Muscle of leg (tissue), 3 donors: ENCODE measurements at regions not wholly inside any gene's neighbourhood (a gene's known extent, or its start where the extent isn't known, plus 50 kb on each side); places are given as distances from the start of the nearest gene placed in this dataset.
A peak's percentile ranks its signal among the peaks of the same experiment; 100 is the strongest.

Source experiments
- DNase-seq: peaks from one replicate; pipeline ENCODE4 v3.0.0; 2013
- H3K27ac ChIP-seq: one replicate; pipeline ENCODE4 v1.5.1; 2013; ENCODE audit warnings: mild to moderate bottlenecking, low read length, control low read depth
- H3K27me3 ChIP-seq: one replicate; pipeline ENCODE4 v1.6.1; 2013; ENCODE audit warnings: low read length; ENCODE audit not compliant: control insufficient read depth, insufficient read depth
- H3K36me3 ChIP-seq: one replicate; pipeline ENCODE4 v1.6.1; 2013; ENCODE audit warnings: low read length; ENCODE audit not compliant: control insufficient read depth, insufficient read depth
- H3K4me1 ChIP-seq: one replicate; pipeline ENCODE4 v1.6.1; 2013; ENCODE audit warnings: low read length; ENCODE audit not compliant: control insufficient read depth, insufficient read depth
- H3K4me3 ChIP-seq: one replicate; pipeline ENCODE4 v1.5.1; 2013; ENCODE audit warnings: low read length, control low read depth
- H3K9me3 ChIP-seq: replicated peaks from 2 replicates; pipeline ENCODE4 v1.6.1; 2013; ENCODE audit warnings: low read depth, low read length; ENCODE audit not compliant: control insufficient read depth
- WGBS: methylation state at CpG from one replicate; pipeline ENCODE4 v1.1.5; 2013; ENCODE audit warnings: missing lambda C conversion rate; ENCODE audit not compliant: insufficient coverage; 5-methylcytosine and 5-hydroxymethylcytosine counted together

DNA sequence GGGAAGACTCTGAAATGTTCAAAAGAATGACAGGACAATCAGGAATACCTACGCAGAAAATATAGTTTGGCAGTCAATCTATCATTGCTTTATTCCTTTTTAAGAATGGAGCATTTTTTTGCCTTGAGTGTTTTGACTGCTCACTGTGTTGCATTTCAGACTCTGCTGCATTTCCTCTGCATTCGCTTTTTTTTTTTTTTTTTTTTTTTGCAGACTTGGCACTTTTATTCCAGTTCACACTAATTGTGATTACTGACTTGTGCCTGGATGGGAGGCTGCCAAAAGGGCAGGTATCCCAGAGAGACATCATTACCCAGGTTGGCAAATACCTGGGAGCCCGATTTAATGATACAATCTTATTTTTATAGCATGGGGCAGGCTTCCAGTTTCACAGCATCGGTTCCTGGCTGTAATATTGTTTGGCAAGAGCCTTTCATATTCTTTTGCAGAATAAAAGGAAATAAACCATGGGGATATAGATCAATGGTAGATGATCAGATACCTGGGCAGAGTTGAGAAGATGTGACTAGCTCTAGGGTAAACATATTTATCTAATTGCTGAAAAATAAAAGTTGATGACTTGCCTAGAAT is 1132.6 kb downstream of the MAT2B start:
- DNase-seq: no peak
- no peak overlapping the region for H3K27ac ChIP-seq
- no peaks in the 10 kb centered on the region for H3K36me3 ChIP-seq
- no peak overlapping the region for H3K4me3 ChIP-seq
- no peaks in the 10 kb centered on the region for H3K27me3 ChIP-seq
- 40% methylated on average over 1 of the region's 4 CpGs for WGBS
- H3K9me3 ChIP-seq: no peaks in the 10 kb centered on the region
- no peaks in the 10 kb centered on the region for H3K4me1 ChIP-seq

DNA sequence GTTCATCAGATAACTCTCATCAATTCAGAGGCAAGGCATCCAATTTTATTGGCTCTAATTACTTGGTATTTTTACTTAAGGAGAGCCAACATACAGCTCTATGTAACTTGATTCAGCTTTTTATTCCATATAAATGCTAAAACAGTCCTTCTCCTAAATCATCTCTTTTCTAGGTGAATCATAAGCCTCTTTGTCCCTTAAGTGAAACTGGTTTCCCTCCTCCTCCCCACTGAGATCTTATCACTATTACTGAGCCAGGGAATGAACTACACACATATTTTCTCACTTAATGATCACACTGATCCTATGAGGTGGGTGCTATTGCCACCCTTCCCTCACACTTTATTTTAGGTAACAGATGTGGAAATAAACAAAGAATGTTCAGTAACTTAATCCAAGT is 1143.8 kb downstream of the MAT2B start:
- Histone ChIP-seq H3K9me3 (no peaks in the 10 kb centered on the region), H3K27me3 (no peaks in the 10 kb centered on the region), H3K4me3 (no peak overlapping the region), H3K27ac (no peak overlapping the region), H3K36me3 (no peaks in the 10 kb centered on the region), H3K4me1 (no peaks in the 10 kb centered on the region)
- DNase-seq: no peak

DNA sequence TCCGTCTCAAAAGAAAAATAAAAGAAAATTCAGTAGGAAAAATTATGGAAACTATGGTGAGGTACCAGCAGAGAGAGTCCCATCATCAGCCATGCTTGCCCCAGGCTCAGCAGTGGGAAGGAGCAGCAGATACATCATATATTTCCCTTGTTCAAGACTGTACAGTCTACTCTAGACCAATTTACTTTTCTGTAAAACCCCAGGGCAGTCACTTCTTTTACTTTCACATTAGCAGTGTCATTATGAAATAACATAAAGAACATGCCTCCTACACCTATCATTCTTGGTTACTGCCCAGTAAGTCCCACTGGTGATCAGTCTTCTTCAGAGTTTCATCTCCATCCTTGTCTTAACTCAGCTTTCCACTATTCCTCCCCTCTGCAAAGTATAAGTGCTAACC is 1145.0 kb downstream of the MAT2B start:
- no peaks in the 10 kb centered on the region for H3K27me3 ChIP-seq
- H3K36me3 ChIP-seq: no peaks in the 10 kb centered on the region
- WGBS: 100% methylated on average over 1 of the region's 1 CpG
- H3K4me3 ChIP-seq: no peak overlapping the region
- no peak overlapping the region for H3K27ac ChIP-seq
- H3K4me1 ChIP-seq: no peaks in the 10 kb centered on the region
- no peaks in the 10 kb centered on the region for H3K9me3 ChIP-seq
- no peak for DNase-seq

DNA sequence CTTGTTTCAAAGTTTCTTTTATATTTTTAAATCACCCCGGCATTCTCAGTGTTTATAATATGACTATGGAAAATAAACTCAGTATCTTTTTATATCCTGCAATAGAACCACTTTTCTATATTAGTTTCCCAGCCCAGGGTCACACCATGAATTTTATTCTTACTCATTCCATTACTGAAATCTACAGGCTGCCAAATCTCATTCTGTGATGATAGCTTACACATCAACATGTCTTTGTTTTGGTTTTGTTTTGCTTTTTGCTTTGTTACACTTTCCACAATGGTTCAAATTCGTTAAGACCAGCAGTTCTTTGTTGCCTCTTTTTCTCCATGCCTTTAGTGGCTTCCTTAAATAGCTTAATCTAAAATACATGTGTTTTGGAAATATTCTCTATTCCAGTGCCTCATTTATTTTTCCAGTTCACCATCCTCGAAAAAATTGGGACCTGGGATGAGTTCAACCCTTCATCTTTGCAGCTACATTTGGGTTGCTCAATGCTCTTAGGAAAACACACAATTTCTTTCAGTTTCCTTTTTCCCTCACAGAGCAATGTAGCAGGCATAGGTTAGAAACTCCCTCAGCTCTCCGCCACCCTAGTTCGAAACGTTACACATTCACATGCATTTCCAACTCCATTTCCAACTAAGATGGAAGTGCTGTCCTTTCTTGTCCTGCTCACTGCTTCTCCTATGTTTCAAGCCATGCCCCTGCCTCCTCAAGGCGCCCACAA is 1146.3 kb downstream of the MAT2B start:
- DNase-seq: no peak
- no peak overlapping the region for H3K27ac ChIP-seq
- H3K4me3 ChIP-seq: no peak overlapping the region
- no peaks in the 10 kb centered on the region for H3K9me3 ChIP-seq
- no peaks in the 10 kb centered on the region for H3K36me3 ChIP-seq
- 73% methylated on average over 5 of the region's 7 CpGs for WGBS
- no peaks in the 10 kb centered on the region for H3K27me3 ChIP-seq
- H3K4me1 ChIP-seq: no peaks in the 10 kb centered on the region

DNA sequence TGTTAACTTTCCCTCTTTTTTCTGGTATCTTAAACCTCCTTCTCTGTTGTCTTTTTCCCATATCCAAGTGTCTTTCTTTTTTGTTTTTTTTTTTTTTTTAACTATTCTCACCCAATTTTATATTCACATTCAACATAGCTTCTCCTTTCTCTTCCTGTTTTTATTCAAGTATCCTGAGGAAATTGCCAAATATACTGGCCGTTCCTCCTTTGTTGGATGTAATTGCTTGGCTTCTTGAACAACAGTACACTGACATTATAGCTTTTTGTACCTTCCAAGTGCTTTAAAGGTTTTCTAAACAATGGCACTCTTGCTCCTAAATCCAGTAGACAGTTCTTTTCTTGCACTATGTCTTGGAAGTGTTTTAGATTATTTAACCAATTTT is 1146.8 kb downstream of the MAT2B start:
- Histone ChIP-seq H3K4me3 (no peak overlapping the region), H3K4me1 (no peaks in the 10 kb centered on the region), H3K36me3 (no peaks in the 10 kb centered on the region), H3K27me3 (no peaks in the 10 kb centered on the region), H3K27ac (no peak overlapping the region), H3K9me3 (no peaks in the 10 kb centered on the region)
- WGBS: no CpG with 5 or more reads among the region's 1 CpG
- no peak for DNase-seq

DNA sequence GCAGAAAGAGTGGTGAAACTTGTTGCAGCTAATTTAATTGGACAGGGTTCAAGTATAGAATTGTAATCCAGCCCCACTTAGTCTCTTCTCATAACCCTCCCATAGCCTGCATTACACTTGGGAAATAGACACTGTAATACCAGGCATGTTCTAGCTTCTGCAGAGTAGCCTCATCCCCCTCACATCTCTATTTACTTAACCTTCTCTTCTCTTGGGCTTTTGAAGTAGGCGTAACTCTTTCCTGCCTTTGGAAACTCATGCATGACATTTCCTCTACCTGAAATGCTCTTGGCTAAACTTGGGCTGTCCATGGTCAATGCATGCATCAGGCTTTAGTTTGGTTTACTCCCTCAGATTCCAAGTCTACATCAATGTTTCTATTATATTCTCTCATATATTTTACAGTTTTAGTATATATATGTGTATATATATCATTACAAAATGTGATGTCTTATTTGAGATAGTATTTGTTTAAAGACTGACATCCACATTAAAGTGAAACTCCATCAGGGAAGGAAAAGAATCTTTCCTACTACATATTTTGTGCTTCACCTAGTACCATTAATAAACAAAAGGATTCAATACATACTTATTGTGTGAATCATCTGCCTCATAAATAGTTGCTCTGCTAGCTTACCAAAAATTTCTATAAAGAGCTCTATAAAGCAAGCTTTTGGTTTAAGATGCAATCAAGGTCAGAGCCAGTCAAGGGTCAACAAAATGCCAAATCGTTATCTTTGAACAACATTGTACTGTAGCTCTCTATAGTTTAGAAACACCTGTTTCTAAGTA is 1158.0 kb downstream of the MAT2B start:
- Histone ChIP-seq H3K36me3 (no peaks in the 10 kb centered on the region), H3K4me1 (no peaks in the 10 kb centered on the region)
- WGBS: 80% methylated on average over 1 of the region's 2 CpGs

DNA sequence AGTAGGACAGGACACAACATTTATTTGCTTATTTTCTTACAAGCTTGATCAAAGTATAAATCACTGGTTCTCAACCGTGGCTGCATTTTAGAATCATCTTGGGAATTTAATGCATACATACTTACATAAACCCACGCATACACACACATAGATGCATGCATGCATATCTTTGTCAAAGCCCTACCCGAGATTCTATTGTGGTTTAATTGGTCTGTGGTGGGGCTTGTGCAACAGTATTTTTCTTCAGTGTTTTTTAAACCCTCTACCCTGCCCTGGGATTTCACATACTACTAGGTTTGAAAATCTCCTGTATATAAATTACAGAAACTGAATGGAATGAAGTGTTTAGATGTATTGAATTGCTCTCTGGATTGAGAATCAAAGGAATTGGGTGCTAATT is 1166.2 kb downstream of the MAT2B start:
- no CpG with 5 or more reads among the region's 3 CpGs for WGBS
- DNase-seq: no peak
- H3K27ac ChIP-seq: no peak overlapping the region
- H3K9me3 ChIP-seq: no peaks in the 10 kb centered on the region
- no peak overlapping the region for H3K4me3 ChIP-seq
- H3K36me3 ChIP-seq: no peaks in the 10 kb centered on the region
- H3K27me3 ChIP-seq: no peaks in the 10 kb centered on the region
- H3K4me1 ChIP-seq: no peaks in the 10 kb centered on the region

More for the DNA sequence above, 1158.0 kb downstream of the MAT2B start:
- Histone ChIP-seq H3K4me3 (no peak overlapping the region), H3K27ac (no peak overlapping the region), H3K9me3 (no peaks in the 10 kb centered on the region), H3K27me3 (no peaks in the 10 kb centered on the region)
- no peak for DNase-seq

DNA sequence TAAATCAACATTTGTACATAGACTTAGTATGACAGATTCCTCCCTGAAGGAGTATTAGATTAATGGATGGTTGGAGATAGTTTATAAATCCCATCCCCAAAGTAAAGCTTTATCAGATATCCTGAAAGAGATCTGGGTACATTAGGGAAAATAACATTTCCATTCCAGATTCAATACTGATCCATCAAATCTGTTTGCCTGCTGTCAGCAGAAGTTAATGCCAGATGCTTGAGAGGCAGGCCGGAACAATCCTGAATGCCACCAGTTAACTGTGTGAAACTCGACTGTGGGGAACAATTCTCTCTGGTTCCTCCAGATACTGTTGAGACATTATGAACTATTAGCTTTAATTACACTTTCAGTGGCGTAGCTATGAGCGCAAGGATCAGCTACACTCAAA is 1166.8 kb downstream of the MAT2B start:
- Histone ChIP-seq H3K4me1 (no peaks in the 10 kb centered on the region), H3K4me3 (no peak overlapping the region), H3K27me3 (no peaks in the 10 kb centered on the region), H3K36me3 (no peaks in the 10 kb centered on the region), H3K9me3 (no peaks in the 10 kb centered on the region), H3K27ac (no peak overlapping the region)
- WGBS: 40% methylated on average over 1 of the region's 4 CpGs
- no peak for DNase-seq

DNA sequence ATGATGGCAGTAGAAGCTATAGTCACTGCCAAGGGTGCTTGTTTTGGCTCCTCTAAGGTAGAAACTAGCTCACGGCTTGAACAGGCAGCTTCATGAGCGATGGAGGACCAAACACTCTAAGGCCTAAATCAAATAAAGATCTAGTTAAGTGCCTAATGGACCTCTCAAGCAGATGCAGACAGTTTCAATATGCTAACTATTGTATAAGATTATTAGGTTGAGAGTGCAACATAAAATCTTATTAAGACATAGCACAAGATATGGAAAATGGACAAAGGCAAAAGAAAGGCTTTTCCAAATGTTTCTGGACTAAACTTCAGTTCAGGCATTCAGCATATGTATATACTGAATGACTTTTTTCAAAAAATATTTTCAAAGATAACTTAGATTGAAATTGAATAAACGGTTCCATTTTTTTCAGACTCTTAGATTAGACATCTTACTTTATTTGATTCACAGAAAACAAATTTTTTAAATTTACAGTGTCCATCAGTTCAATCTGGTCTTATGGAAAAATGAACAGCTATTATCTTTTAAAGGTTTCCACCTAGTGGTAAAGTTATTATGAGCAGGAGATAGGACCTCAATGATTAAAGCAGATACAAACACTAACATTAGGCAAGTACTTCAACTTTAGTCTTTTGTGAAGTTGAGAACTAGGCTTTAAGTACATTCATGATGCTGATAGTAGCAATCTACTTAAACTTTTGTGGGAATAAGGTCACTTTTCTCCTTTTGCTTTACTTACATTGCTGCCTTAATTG is 1167.7 kb downstream of the MAT2B start:
- H3K27me3 ChIP-seq: no peaks in the 10 kb centered on the region
- no CpG with 5 or more reads among the region's 3 CpGs for WGBS
- H3K4me1 ChIP-seq: no peaks in the 10 kb centered on the region
- H3K27ac ChIP-seq: no peak overlapping the region
- no peak overlapping the region for H3K4me3 ChIP-seq
- no peaks in the 10 kb centered on the region for H3K9me3 ChIP-seq
- no peaks in the 10 kb centered on the region for H3K36me3 ChIP-seq
- peak; percentile 21 for DNase-seq

DNA sequence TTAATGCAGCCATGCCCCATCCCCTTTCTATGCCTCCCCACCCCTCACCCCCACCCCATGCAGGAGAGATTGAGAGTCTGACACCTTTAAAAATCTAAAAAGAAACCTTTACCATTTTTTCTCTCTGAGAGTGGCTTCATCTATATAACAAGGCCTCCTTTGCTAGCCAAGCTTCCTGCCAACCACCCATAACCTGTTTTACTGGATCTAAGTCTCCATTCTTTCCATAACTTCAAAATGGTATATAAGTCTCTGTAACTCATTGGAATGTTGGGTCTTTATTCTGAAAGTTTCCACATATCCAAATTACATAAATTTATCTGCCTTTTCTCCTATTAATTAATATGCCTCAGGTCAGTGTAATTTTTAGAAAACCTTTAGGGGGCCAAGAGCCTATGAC is 1174.0 kb downstream of the MAT2B start:
- H3K36me3 ChIP-seq: no peaks in the 10 kb centered on the region
- no peaks in the 10 kb centered on the region for H3K4me1 ChIP-seq
- no peak for DNase-seq
- H3K27me3 ChIP-seq: no peaks in the 10 kb centered on the region
- H3K27ac ChIP-seq: no peak overlapping the region
- H3K4me3 ChIP-seq: no peak overlapping the region
- no peaks in the 10 kb centered on the region for H3K9me3 ChIP-seq
